H1 (cell line): ENCODE measurements at regions not wholly inside any gene's neighbourhood (a gene's known extent, or its start where the extent isn't known, plus 50 kb on each side); places are given as distances from the start of the nearest gene placed in this dataset.

Experiments used
- CTCF ChIA-PET: fragments of 300-600 bp; sonication (Branson Sonifier 250); formaldehyde crosslinking; loops from one replicate; lab custom pipeline; 2021; ENCODE audit not compliant: partially characterized antibody; lab: Charles Lee
- POLR2A ChIA-PET: fragments of 300-600 bp; sonication (Branson Sonifier 250); formaldehyde crosslinking; loops from one replicate; lab custom pipeline; 2021; ENCODE audit warnings: inconsistent platforms; ENCODE audit not compliant: partially characterized antibody; lab: Charles Lee
- DNase-seq, 2 experiments: peaks; one replicate each; pipeline versions ENCODE4 v3.0.0 to v3.0.0-alpha.2; 2010 to 2022; ENCODE audit warnings: low spot score in 2 of 2, low read depth in 1 of 2, mixed read lengths in 1 of 2
- FAIRE-seq: peaks from 2 replicates; lab custom pipeline; 2011; peaks lifted over from hg19 to GRCh38; lab: Jason Lieb, UNC
- H2AFZ ChIP-seq: 2 replicates; pipeline ENCODE4 v1.8.1; 2012; ENCODE audit warnings: low read length, inconsistent platforms
- H2AK5ac ChIP-seq: 2 replicates; pipeline ENCODE4 v1.6.1; 2013; ENCODE audit warnings: low read depth, low read length
- H2BK120ac ChIP-seq: replicated peaks from 2 replicates; pipeline ENCODE3; 2013; ENCODE audit warnings: low read depth, low read length, inconsistent platforms
- H2BK12ac ChIP-seq: 2 replicates; pipeline ENCODE4 v1.6.1; 2013; ENCODE audit warnings: low read depth, low read length
- H2BK15ac ChIP-seq: 2 replicates; pipeline ENCODE4 v1.6.1; 2013; ENCODE audit warnings: low read length
- H2BK20ac ChIP-seq: 2 replicates; pipeline ENCODE4 v1.6.1; 2013; ENCODE audit warnings: low read length
- H2BK5ac ChIP-seq: 2 replicates; pipeline ENCODE4 v1.6.1; 2013; ENCODE audit warnings: low read depth, low read length
- H3K14ac ChIP-seq: 2 replicates; pipeline ENCODE4 v1.6.1; 2013; ENCODE audit warnings: inconsistent platforms; ENCODE audit not compliant: insufficient read length
- H3K18ac ChIP-seq: 2 replicates; pipeline ENCODE4 v1.6.1; 2013; ENCODE audit warnings: low read length; ENCODE audit errors: extremely low read depth
- H3K23ac ChIP-seq: 2 replicates; pipeline ENCODE4 v1.6.1; 2013; ENCODE audit warnings: inconsistent platforms; ENCODE audit not compliant: insufficient read length
- H3K23me2 ChIP-seq: 2 replicates; pipeline ENCODE4 v1.6.1; 2013; ENCODE audit warnings: low read depth, low read length
- H3K27ac ChIP-seq: 2 replicates; pipeline ENCODE4 v1.6.1; 2011; ENCODE audit warnings: low read depth, low read length, inconsistent platforms
- H3K27me3 ChIP-seq, 4 experiments: replicated peaks in 1 of 4; 1 replicate in 1 of 4; 2 replicates in 3 of 4; pipeline versions ENCODE4 v1.6.1 to v1.8.1; 2011 to 2013; ENCODE audit warnings: low read length in 3 of 4, mild to moderate bottlenecking in 3 of 4, inconsistent platforms in 2 of 4, mixed read lengths in 2 of 4, moderate library complexity in 1 of 4; ENCODE audit not compliant: control insufficient read depth in 3 of 4, insufficient read depth in 3 of 4; ENCODE audit errors: extremely low read depth in 1 of 4
- H3K36me3 ChIP-seq, 4 experiments: 2 replicates each; pipeline versions ENCODE4 v1.6.1 to v1.8.1; 2011 to 2013; ENCODE audit warnings: mild to moderate bottlenecking in 4 of 4, low read length in 3 of 4, moderate library complexity in 2 of 4, control low read depth in 1 of 4, inconsistent platforms in 1 of 4; ENCODE audit not compliant: insufficient read depth in 4 of 4, control insufficient read depth in 2 of 4
- H3K4ac ChIP-seq: replicated peaks from 2 replicates; pipeline ENCODE3; 2013; ENCODE audit warnings: low read length, low read depth, mixed read lengths, inconsistent platforms; ENCODE audit not compliant: insufficient read length
- H3K4me1 ChIP-seq, 4 experiments: replicated peaks in 1 of 4; 1 replicate in 1 of 4; 2 replicates in 3 of 4; pipeline versions ENCODE4 v1.6.1 to v1.8.1; 2011 to 2013; ENCODE audit warnings: low read length in 3 of 4, inconsistent platforms in 2 of 4, mixed read lengths in 1 of 4; ENCODE audit not compliant: insufficient read depth in 4 of 4, control insufficient read depth in 3 of 4
- H3K4me2 ChIP-seq, 2 experiments: 2 replicates each; pipeline versions ENCODE4 v1.6.1 to v1.8.1; 2011 to 2013; ENCODE audit warnings: low read depth in 2 of 2, low read length in 2 of 2, control low read depth in 1 of 2, inconsistent platforms in 1 of 2, mild to moderate bottlenecking in 1 of 2; ENCODE audit not compliant: insufficient read depth in 1 of 2
- H3K4me3 ChIP-seq, 4 experiments: fragments of 200-600, 300-600 bp in 1 of 4; sonication (generic), shearing (Covaris generic), sonication (Bioruptor Twin) in 1 of 4; 2 replicates each; pipeline versions ENCODE4 v1.5.1 to v1.8.1; 2011 to 2016; ENCODE audit warnings: low read length in 4 of 4, low read depth in 3 of 4, control low read depth in 2 of 4, inconsistent platforms in 2 of 4, mild to moderate bottlenecking in 2 of 4, mixed read lengths in 1 of 4, moderate library complexity in 1 of 4; ENCODE audit not compliant: insufficient read depth in 2 of 4; ENCODE audit errors: extremely low read depth in 1 of 4
- H3K56ac ChIP-seq: replicated peaks from 2 replicates; pipeline ENCODE3; 2013; ENCODE audit warnings: low read depth, mild to moderate bottlenecking, mixed read lengths, low read length, inconsistent platforms; ENCODE audit not compliant: insufficient read length
- H3K79me1 ChIP-seq: 2 replicates; pipeline ENCODE4 v1.6.1; 2013; ENCODE audit warnings: low read depth, low read length, control low read depth
- H3K79me2 ChIP-seq, 2 experiments: 2 replicates each; pipeline versions ENCODE4 v1.6.1 to v1.8.1; 2012 to 2013; ENCODE audit warnings: low read length in 2 of 2, mild to moderate bottlenecking in 2 of 2, inconsistent platforms in 1 of 2; ENCODE audit not compliant: insufficient read depth in 2 of 2, control insufficient read depth in 1 of 2
- H3K9ac ChIP-seq, 4 experiments: replicated peaks in 1 of 4; 1 replicate in 1 of 4; 2 replicates in 3 of 4; pipeline versions ENCODE4 v1.6.1 to v1.8.1; 2011 to 2013; ENCODE audit warnings: low read depth in 3 of 4, low read length in 3 of 4, control low read depth in 2 of 4, mild to moderate bottlenecking in 2 of 4, moderate library complexity in 2 of 4, inconsistent platforms in 1 of 4; ENCODE audit errors: extremely low read depth in 1 of 4
- H3K9me3 ChIP-seq, 2 experiments: 2 replicates each; pipeline versions ENCODE4 v1.6.1 to v1.8.1; 2012 to 2013; ENCODE audit warnings: mild to moderate bottlenecking in 2 of 2, moderate library complexity in 2 of 2, control low read depth in 1 of 2, inconsistent platforms in 1 of 2, low read depth in 1 of 2, low read length in 1 of 2, mixed read lengths in 1 of 2; ENCODE audit not compliant: insufficient read depth in 2 of 2
- H4K20me1 ChIP-seq, 2 experiments: replicated peaks in 1 of 2; 2 replicates each; pipeline versions ENCODE3 to v1.8.1; 2011 to 2013; ENCODE audit warnings: inconsistent platforms in 2 of 2, low read length in 2 of 2, mild to moderate bottlenecking in 1 of 2; ENCODE audit not compliant: insufficient read depth in 2 of 2, control insufficient read depth in 1 of 2
- H4K5ac ChIP-seq: 2 replicates; pipeline ENCODE4 v1.6.1; 2013; ENCODE audit warnings: low read length, low read depth, mixed read lengths, inconsistent platforms; ENCODE audit not compliant: insufficient read length
- H4K8ac ChIP-seq: 2 replicates; pipeline ENCODE4 v1.8.0; 2013; ENCODE audit warnings: mild to moderate bottlenecking, moderate library complexity, low read length, inconsistent platforms; ENCODE audit not compliant: insufficient read depth; ENCODE audit errors: extremely low read depth
- H4K91ac ChIP-seq: replicated peaks from 2 replicates; pipeline ENCODE3; 2013; ENCODE audit warnings: low read length, mixed read lengths, inconsistent platforms; ENCODE audit not compliant: insufficient read length
- CHD1 ChIP-seq: IDR thresholded peaks from 2 replicates; pipeline ENCODE4 v1.6.1; 2012; ENCODE audit warnings: low read depth, low read length, improper control_type of control experiment
- JUN ChIP-seq: IDR thresholded peaks from 2 replicates; pipeline ENCODE4 v1.6.1; 2011; ENCODE audit warnings: low read depth, mild to moderate bottlenecking, improper control_type of control experiment, low read length
- SP2 ChIP-seq: IDR thresholded peaks from 2 replicates; pipeline ENCODE4 v1.6.1; 2012; ENCODE audit warnings: mild to moderate bottlenecking, low read length, inconsistent platforms
- TBP ChIP-seq: IDR thresholded peaks from 2 replicates; pipeline ENCODE4 v1.6.1; 2011; ENCODE audit warnings: low read depth, low read length, improper control_type of control experiment
- WGBS, 2 experiments: shearing (Covaris generic) in 1 of 2; methylation state at CpG; one replicate each; pipeline versions ENCODE4 v1.1.6 to v1.1.7; 2013 to 2015; ENCODE audit warnings: low lambda C conversion rate in 2 of 2, mixed read lengths in 2 of 2, inconsistent platforms in 1 of 2, low coverage in 1 of 2, missing lambda C conversion rate in 1 of 2; ENCODE audit not compliant: insufficient replicate concordance in 2 of 2, insufficient coverage in 1 of 2, insufficient read length in 1 of 2; ENCODE audit errors: extremely low coverage in 1 of 2, missing lambda C conversion rate in 1 of 2; 5-methylcytosine and 5-hydroxymethylcytosine counted together

DNA sequence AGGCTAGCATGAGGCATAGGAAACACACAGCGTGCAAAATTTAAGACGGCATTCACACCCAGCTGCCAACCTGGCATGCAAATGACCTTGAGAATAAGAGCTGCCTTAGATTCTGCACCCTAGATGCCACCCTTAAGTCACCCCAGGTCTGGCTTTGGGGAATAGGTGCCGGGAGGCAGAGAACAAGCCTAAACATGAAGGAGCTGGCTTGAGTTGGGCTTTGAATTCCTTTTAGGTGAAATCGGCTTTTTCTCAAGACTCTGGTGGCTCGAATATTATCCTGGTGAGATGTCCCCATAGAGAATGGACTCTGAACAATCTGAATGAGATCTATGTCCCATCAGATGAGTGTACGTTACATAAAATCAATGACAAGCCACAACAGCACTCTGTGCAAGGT lies 1090.5 kb downstream of the VRK1 start:
- H3K79me1 ChIP-seq, result no peaks in the 10 kb centered on the region
- H3K18ac ChIP-seq, result no peak overlapping the region
- no peak overlapping the region for H4K91ac ChIP-seq
- WGBS, 2 experiments, result 92% methylated on average over 6 of the region's 6 CpGs; no CpG with 5 or more reads in 1 of the 2 experiments
- DNase-seq, result no peak
- TF ChIP-seq CHD1 (no peak), JUN (no peak), SP2 (no peak), TBP (no peak)
- H3K36me3 ChIP-seq, result no peaks in the 10 kb centered on the region
- no peak overlapping the region for H2BK15ac ChIP-seq
- FAIRE-seq, result no peak
- no peaks in the 10 kb centered on the region; the same call in 1 of the 2 replicates for H3K23me2 ChIP-seq
- no peak overlapping the region for H3K23ac ChIP-seq
- no peak overlapping the region for H3K14ac ChIP-seq
- H3K56ac ChIP-seq, result no peak overlapping the region
- ChIA-PET POLR2A (no interaction called here), CTCF (interaction anchor here (0.6 kb wide), 1 partner anchor 173 kb away, joined by 4 read pairs; no protein-coding TSS in a partner anchor)
- H2BK5ac ChIP-seq, result no peak overlapping the region
- no peak overlapping the region; the same call in 1 of the 2 replicates for H2AFZ ChIP-seq
- H3K27me3 ChIP-seq, result no peaks in the 10 kb centered on the region
- H3K9ac ChIP-seq, result no peak overlapping the region
- no peaks in the 10 kb centered on the region for H3K9me3 ChIP-seq
- H4K8ac ChIP-seq, result no peak overlapping the region
- H3K27ac ChIP-seq, result no peak overlapping the region
- peaks cover 0 to 7% (median 4%) of the 10 kb centered on the region in 4 experiments; a peak in 3 of 7 replicates for H3K4me1 ChIP-seq
- no peak overlapping the region for H2BK12ac ChIP-seq
- H3K4me3 ChIP-seq, result no peak overlapping the region
- H3K79me2 ChIP-seq, result no peaks in the 10 kb centered on the region
- H3K4ac ChIP-seq, result no peak overlapping the region
- no peak overlapping the region for H4K5ac ChIP-seq
- H4K20me1 ChIP-seq, result no peaks in the 10 kb centered on the region
- no peak overlapping the region for H2AK5ac ChIP-seq
- no peak overlapping the region for H3K4me2 ChIP-seq
- H2BK20ac ChIP-seq, result no peak overlapping the region
- H2BK120ac ChIP-seq, result no peak overlapping the region
